Thymus (tissue), 11 donors: ENCODE measurements at regions not wholly inside any gene's neighbourhood (a gene's known extent, or its start where the extent isn't known, plus 50 kb on each side); places are given as distances from the start of the nearest gene placed in this dataset.
"Not testable (repeated sequence)": the region's sequence is repeated elsewhere in the genome, so short reads cannot be mapped to it uniquely, and the experiment has no call there.

ENCODE experiments used
- DNase-seq, 9 donors: peaks; one replicate each; pipeline ENCODE4 v3.0.0-alpha.2; 2013; ENCODE audit warnings: low spot score in 9 of 9, low read depth in 6 of 9, missing footprints in 1 of 9
- H3K27ac ChIP-seq, 2 donors: one replicate each; pipeline ENCODE4 v1.5.1; 2013; ENCODE audit warnings: control low read depth in 1 of 2, low read depth in 1 of 2, low read length in 1 of 2, mild to moderate bottlenecking in 1 of 2, moderate library complexity in 1 of 2
- H3K27me3 ChIP-seq, 2 donors: one replicate each; pipeline ENCODE4 v1.5.1; 2013; ENCODE audit warnings: low read length in 1 of 2; ENCODE audit not compliant: control insufficient read depth in 2 of 2, insufficient read depth in 1 of 2
- H3K36me3 ChIP-seq, 2 donors: one replicate each; pipeline ENCODE4 v1.5.1; 2013; ENCODE audit warnings: low read length in 1 of 2, mild to moderate bottlenecking in 1 of 2, moderate library complexity in 1 of 2; ENCODE audit not compliant: control insufficient read depth in 2 of 2, insufficient read depth in 2 of 2
- H3K4me1 ChIP-seq, 2 donors: one replicate each; pipeline ENCODE4 v1.5.1; 2013; ENCODE audit warnings: low read length in 2 of 2; ENCODE audit not compliant: control insufficient read depth in 2 of 2, insufficient read depth in 2 of 2
- H3K4me3 ChIP-seq, 2 donors: one replicate each; pipeline ENCODE4 v1.5.1; 2013; ENCODE audit warnings: low read length in 2 of 2, control low read depth in 1 of 2, mild to moderate bottlenecking in 1 of 2
- H3K9me3 ChIP-seq, 2 donors: one replicate each; pipeline ENCODE4 v1.5.1; 2013; ENCODE audit warnings: low read length in 1 of 2, mild to moderate bottlenecking in 1 of 2; ENCODE audit not compliant: control insufficient read depth in 2 of 2, insufficient read depth in 1 of 2
- WGBS: extraction: QIAGEN DNeasy Blood & Tissue Kit; methylation state at CpG from one replicate; pipeline ENCODE4 v1.1.7; 2013; 5-methylcytosine and 5-hydroxymethylcytosine counted together
- donor health status: healthy.

- no peak overlapping the region for H3K27ac ChIP-seq
- H3K9me3 ChIP-seq: no peaks in the 10 kb centered on the region
- DNase-seq: no peak
- no peaks in the 10 kb centered on the region for H3K4me1 ChIP-seq
- no peaks in the 10 kb centered on the region for H3K27me3 ChIP-seq
- H3K4me3 ChIP-seq: no peak overlapping the region
- H3K36me3 ChIP-seq: no peaks in the 10 kb centered on the region
Observed at GRCh38 chr7:86137343-86137742, 506.4 kb upstream of the GRM3 start.

DNA sequence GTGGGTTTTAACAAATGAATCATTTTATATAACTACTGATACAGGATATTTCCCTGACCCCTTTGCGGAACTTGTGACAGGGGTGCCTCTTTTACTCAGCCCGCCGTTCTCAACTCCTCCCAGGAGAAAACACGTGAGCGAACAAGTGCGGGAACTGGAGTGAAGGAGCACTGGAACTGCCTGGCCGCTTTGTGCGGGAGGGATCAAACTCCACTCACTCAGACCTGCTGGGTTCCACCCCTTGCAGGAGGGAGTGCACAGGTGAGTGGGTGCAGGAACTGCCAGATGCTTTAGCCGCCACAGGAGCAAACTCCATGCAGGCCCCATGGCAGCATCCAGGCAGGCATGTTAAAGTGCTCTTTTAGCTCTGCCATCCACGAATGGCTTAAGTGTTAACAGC, 513.4 kb upstream of the GRM3 start:
- no peak for DNase-seq
- H3K9me3 ChIP-seq: peaks cover 0 to 7% of the 10 kb centered on the region in 2 donors
- no peaks in the 10 kb centered on the region for H3K36me3 ChIP-seq
- no peak overlapping the region for H3K27ac ChIP-seq
- no peak overlapping the region for H3K4me3 ChIP-seq
- H3K27me3 ChIP-seq: no peaks in the 10 kb centered on the region
- no peaks in the 10 kb centered on the region for H3K4me1 ChIP-seq
- WGBS: 93% methylated on average over 10 of the region's 10 CpGs

DNA sequence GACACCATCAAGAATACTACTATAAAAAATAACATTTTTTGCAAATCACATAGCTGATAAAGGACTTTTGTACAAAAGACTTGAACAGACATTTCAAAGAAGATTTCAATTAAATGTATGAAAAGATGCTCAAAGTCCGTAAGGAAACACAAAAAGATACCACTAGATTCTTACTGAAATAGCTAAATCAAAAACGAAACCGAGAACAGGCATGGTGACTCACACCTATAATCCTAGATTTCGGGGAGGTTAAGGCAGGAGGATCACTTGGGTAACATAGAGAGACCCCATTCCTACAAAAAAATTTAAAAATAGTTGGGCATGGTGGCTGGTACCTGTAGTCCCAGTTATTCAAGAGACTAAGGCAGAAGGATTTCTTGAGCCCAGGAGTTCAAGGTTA, 520.2 kb upstream of the GRM3 start:
- 90% methylated on average over 4 of the region's 4 CpGs for WGBS
- Histone ChIP-seq H3K9me3 (no peaks in the 10 kb centered on the region), H3K27ac (no peak overlapping the region), H3K4me1 (no peaks in the 10 kb centered on the region), H3K4me3 (no peak overlapping the region), H3K27me3 (no peaks in the 10 kb centered on the region), H3K36me3 (no peaks in the 10 kb centered on the region)
- no peak for DNase-seq

GRCh38 chr7:86094166-86094669, 549.5 kb upstream of the GRM3 start:
- H3K4me1 ChIP-seq: no peaks in the 10 kb centered on the region
- no peak overlapping the region for H3K4me3 ChIP-seq
- no peaks in the 10 kb centered on the region for H3K36me3 ChIP-seq
- DNase-seq: no peak
- no peaks in the 10 kb centered on the region for H3K9me3 ChIP-seq
- H3K27me3 ChIP-seq: no peaks in the 10 kb centered on the region
- no peak overlapping the region for H3K27ac ChIP-seq
- 45% methylated on average over 1 of the region's 1 CpG for WGBS

- peaks cover 0 to 4% of the 10 kb centered on the region in 2 donors for H3K9me3 ChIP-seq
- no peaks in the 10 kb centered on the region for H3K27me3 ChIP-seq
- no peak for DNase-seq
- H3K4me1 ChIP-seq: no peaks in the 10 kb centered on the region
- H3K27ac ChIP-seq: no peak overlapping the region
- no peaks in the 10 kb centered on the region for H3K36me3 ChIP-seq
- WGBS: 72% methylated on average over 1 of the region's 1 CpG
- H3K4me3 ChIP-seq: no peak overlapping the region
Observed at GRCh38 chr7:86091369-86091768, 552.3 kb upstream of the GRM3 start.

GRCh38 chr7:86089455-86089854, 554.3 kb upstream of the GRM3 start:
- Histone ChIP-seq H3K4me3 (no peak overlapping the region), H3K4me1 (no peaks in the 10 kb centered on the region), H3K27me3 (no peaks in the 10 kb centered on the region), H3K27ac (no peak overlapping the region), H3K36me3 (no peaks in the 10 kb centered on the region), H3K9me3 (peaks cover 0 to 4% of the 10 kb centered on the region in 2 donors)
- WGBS: 90% methylated on average over 1 of the region's 1 CpG
- DNase-seq: no peak

GRCh38 chr7:86064572-86064971, 579.1 kb upstream of the GRM3 start:
- WGBS: 88% methylated on average over 1 of the region's 1 CpG
- not testable (repeated sequence) for H3K4me3 ChIP-seq, H3K9me3 ChIP-seq, H3K36me3 ChIP-seq, H3K27me3 ChIP-seq, DNase-seq, H3K27ac ChIP-seq, H3K4me1 ChIP-seq

DNA sequence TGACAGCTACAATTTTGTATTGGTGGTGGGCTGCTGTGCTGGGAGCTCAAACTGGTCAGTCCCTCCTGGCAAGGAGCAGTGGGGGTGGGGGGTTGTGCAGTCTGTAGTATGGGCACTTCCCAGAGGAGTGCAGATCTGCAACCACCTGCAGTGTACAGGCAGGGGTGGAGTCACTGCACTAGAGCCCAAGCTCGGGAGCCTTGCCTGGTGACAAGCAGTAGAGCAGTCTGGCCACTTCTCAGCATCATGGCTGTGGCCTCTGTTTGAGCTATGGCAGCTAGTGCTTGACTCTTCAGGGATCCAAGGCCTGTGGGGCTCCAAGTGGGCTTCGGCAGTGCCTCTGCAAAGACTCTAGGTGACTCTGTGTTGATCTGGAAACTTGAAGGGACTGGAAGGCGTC, 585.1 kb upstream of the GRM3 start:
- H3K27me3 ChIP-seq: no peaks in the 10 kb centered on the region
- no peak overlapping the region for H3K27ac ChIP-seq
- no peak overlapping the region for H3K4me3 ChIP-seq
- 92% methylated on average over 3 of the region's 3 CpGs for WGBS
- H3K4me1 ChIP-seq: no peaks in the 10 kb centered on the region
- DNase-seq: no peak
- peaks cover 0 to 24% of the 10 kb centered on the region in 2 donors for H3K9me3 ChIP-seq
- no peaks in the 10 kb centered on the region for H3K36me3 ChIP-seq

GRCh38 chr7:86050918-86051317, 592.8 kb upstream of the GRM3 start:
- DNase-seq: no peak
- H3K9me3 ChIP-seq: no peaks in the 10 kb centered on the region
- no peaks in the 10 kb centered on the region for H3K4me1 ChIP-seq
- no peak overlapping the region for H3K27ac ChIP-seq
- no peak overlapping the region for H3K4me3 ChIP-seq
- H3K27me3 ChIP-seq: no peaks in the 10 kb centered on the region
- WGBS: 64% methylated on average over 1 of the region's 1 CpG
- H3K36me3 ChIP-seq: no peaks in the 10 kb centered on the region

DNA sequence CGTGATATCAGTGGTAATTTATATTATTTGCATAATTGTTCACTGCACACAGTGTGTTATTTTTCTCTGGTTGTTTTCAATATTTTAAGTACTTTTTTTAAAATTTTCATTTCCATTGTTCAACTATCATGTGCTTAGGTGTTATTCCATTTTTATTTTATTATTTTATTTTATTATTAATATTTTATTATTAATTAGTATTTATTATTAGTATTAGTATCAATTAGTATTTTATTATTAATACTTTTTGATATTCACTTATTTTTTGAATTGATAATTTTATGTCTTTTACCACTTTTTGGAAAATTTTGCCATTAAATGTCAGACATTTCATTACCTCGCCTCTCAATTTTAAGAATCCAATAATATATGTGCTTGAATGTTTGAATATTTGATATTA, 593.8 kb upstream of the GRM3 start:
- no peaks in the 10 kb centered on the region for H3K36me3 ChIP-seq
- H3K27ac ChIP-seq: no peak overlapping the region
- WGBS: 95% methylated on average over 2 of the region's 2 CpGs
- no peaks in the 10 kb centered on the region for H3K9me3 ChIP-seq
- DNase-seq: no peak
- no peaks in the 10 kb centered on the region for H3K27me3 ChIP-seq
- H3K4me1 ChIP-seq: no peaks in the 10 kb centered on the region
- no peak overlapping the region for H3K4me3 ChIP-seq
